ENCODE measurements at regions not wholly inside any gene's neighbourhood (a gene's known extent, or its start where the extent isn't known, plus 50 kb on each side); places are given as distances from the start of the nearest gene placed in this dataset.

- POLR2A ChIA-PET: no interaction called here
- H3K27ac ChIP-seq (ENCODE audit: control insufficient read depth, insufficient read depth): no peak overlapping the region
- TF ChIP-seq ZNF207 (IDR thresholded peaks at IDR 0.05; ENCODE audit: borderline replicate concordance) (no peak), NR2F1 (conservative IDR thresholded peaks at IDR 0.05) (no peak), MTA2 (IDR thresholded peaks at IDR 0.05; ENCODE audit: low read depth) (no peak), SMAD5 (IDR thresholded peaks at IDR 0.05; ENCODE audit: low read depth) (no peak), MYB (IDR thresholded peaks at IDR 0.05; ENCODE audit: borderline replicate concordance, low read depth, low read length) (no peak), MYC (IDR thresholded peaks at IDR 0.05; ENCODE audit: insufficient read depth, insufficient read length, insufficient replicate concordance, low read length, severe bottlenecking) (no peak), SMAD1 (IDR thresholded peaks at IDR 0.05; ENCODE audit: low read depth, partially characterized antibody) (no peak), E2F4 (IDR thresholded peaks at IDR 0.05; ENCODE audit: low read depth, low read length) (no peak), ZNF24 (IDR thresholded peaks at IDR 0.05) (no peak), HDGF (IDR thresholded peaks at IDR 0.05) (no peak), JUND (IDR thresholded peaks at IDR 0.05; ENCODE audit: low read depth, low read length) (no peak), CEBPB (IDR thresholded peaks at IDR 0.05; ENCODE audit: borderline replicate concordance in 1 of 2, low read depth in 2 of 2, low read length in 2 of 2) (no peak), CHD2 (IDR thresholded peaks at IDR 0.05; ENCODE audit: borderline replicate concordance, low read depth, low read length) (no peak), CTCF (IDR thresholded peaks at IDR 0.05 in 2 of 3, conservative IDR thresholded peaks at IDR 0.05 in 1 of 3; ENCODE audit: control insufficient read depth in 2 of 3, extremely low read depth in 1 of 3, insufficient read depth in 1 of 3, low read depth in 3 of 3, low read length in 3 of 3) (no peak)
- FAIRE-seq (no peak), ATAC-seq (no peak), DNase-seq (ENCODE audit: low read depth, low spot score) (no peak)
- H3K4me3 ChIP-seq: no peak overlapping the region
- no peak overlapping the region for H3K4me2 ChIP-seq (ENCODE audit: control insufficient read depth, insufficient read depth)
- no TSS peak for BruUV-seq (replicated peaks)
- WGBS (ENCODE audit: insufficient coverage, insufficient replicate concordance, low lambda C conversion rate, missing lambda C conversion rate): 57% methylated on average over 2 of the region's 2 CpGs
- SMC1A ChIA-PET (ENCODE audit: uncharacterized antibody, unreplicated experiment): no interaction called here
- RAD21 ChIA-PET (ENCODE audit: unreplicated experiment): no interaction called here
- no peak overlapping the region for H2AFZ ChIP-seq (ENCODE audit: control insufficient read depth, low read depth, low read length)
- CTCF ChIA-PET: no interaction called here
- intact Hi-C loops (cut with micrococcal nuclease; ENCODE audit: unreplicated experiment): no loop called here
- no peak overlapping the region for H3K9ac ChIP-seq (ENCODE audit: control insufficient read depth, insufficient read depth, low read length)
- H4K20me1 ChIP-seq (ENCODE audit: control insufficient read depth, insufficient read depth): no peaks in the 10 kb centered on the region; the same call in 1 of the 2 replicates
- no peaks in the 10 kb centered on the region for H3K4me1 ChIP-seq (ENCODE audit: control insufficient read depth, insufficient read depth, low read length)
- H3K79me2 ChIP-seq (ENCODE audit: control insufficient read depth, insufficient read depth, low read length): no peaks in the 10 kb centered on the region
- no peaks in the 10 kb centered on the region for H3K36me3 ChIP-seq (ENCODE audit: control insufficient read depth in 2 of 2, insufficient read depth in 2 of 2, low read length in 1 of 2)
- in situ Hi-C loops (cut with MboI): no loop called here
- H3K27me3 ChIP-seq (replicated peaks in 1 of 2; ENCODE audit: control insufficient read depth in 2 of 2, insufficient read depth in 2 of 2, low read length in 1 of 2): peaks cover 3 to 4% of the 10 kb centered on the region in 2 experiments
- H3K9me3 ChIP-seq (replicated peaks; ENCODE audit: control insufficient read depth, insufficient read depth, low read length): no peaks in the 10 kb centered on the region
These were observed 134.1 kb downstream of the KCNA5 start for GRCh38 chr12:5177731-5178130.

Measured in GM12878 (cell line).